RPMI7951 (cell line): ENCODE measurements at regions not wholly inside any gene's neighbourhood (a gene's known extent, or its start where the extent isn't known, plus 50 kb on each side); places are given as distances from the start of the nearest gene placed in this dataset.

Experiments used
- DNase-seq: peaks from one replicate; pipeline ENCODE4 v3.0.0-alpha.2; 2012; ENCODE audit warnings: low read depth

DNA sequence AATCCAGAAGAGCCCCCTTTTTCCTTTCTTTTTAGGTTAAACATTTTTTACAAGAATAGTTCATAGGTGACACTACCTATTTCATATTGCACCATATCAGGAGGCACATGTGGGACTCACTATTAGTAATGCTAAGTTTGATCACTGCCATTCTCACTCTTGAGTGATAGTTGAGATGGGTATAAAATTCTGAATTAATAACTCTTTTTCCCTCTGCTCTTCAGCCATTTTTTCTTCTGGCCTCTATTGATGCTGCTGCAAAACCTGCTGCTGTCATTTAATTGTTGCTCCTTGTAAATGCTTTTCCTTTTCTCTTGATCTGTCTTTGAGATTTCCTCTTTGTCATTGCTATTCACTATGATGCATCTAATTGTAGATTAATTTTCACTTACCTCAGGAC, 482.0 kb downstream of the MID1IP1 start:
- no peak for DNase-seq

DNA sequence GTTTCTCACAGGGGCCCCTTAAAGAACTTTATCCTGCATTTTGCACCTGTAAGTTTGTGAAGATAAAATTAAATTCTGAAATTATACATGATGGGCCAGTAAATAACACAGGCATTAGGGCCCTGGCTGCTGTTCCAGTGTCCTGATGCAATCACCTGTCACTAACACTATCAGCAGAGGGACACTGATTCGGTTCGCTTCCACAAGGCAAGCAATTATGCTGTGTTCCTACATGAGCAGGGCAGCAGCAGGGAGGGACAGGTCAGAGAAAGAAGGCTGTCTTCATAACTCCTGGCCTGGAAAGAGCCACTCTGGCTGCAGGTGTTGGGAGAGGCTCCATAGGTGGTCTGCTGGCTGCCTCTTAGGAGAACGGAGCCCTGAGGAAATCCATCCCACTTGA, 487.3 kb downstream of the MID1IP1 start:
- DNase-seq = no peak

DNA sequence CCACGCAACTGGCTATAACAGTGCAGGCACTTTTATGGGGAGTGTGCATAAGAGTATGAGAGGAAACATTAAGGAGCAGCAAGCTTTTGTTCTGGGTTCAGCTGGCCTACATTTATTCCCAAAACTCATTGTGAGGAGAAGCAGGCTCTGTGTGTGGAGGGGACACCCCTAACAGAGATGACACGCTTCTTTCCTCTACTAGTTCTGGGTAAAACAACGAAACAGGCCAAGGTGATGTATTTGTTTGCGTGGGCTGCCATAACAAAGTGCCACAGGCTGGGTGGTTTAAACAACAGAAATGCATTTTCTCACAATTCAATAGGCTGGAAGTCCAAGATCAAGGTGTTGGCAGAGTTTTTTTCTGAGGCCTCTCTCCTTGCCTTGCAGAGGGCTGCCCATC, 488.6 kb downstream of the MID1IP1 start:
- no peak for DNase-seq

GRCh38 chrX:39293203-39293602, 491.9 kb downstream of the MID1IP1 start:
- DNase-seq = no peak

GRCh38 chrX:39296472-39296871, 495.2 kb downstream of the MID1IP1 start:
- DNase-seq = no peak

GRCh38 chrX:39298821-39299220, 497.6 kb downstream of the MID1IP1 start:
- DNase-seq = no peak

DNA sequence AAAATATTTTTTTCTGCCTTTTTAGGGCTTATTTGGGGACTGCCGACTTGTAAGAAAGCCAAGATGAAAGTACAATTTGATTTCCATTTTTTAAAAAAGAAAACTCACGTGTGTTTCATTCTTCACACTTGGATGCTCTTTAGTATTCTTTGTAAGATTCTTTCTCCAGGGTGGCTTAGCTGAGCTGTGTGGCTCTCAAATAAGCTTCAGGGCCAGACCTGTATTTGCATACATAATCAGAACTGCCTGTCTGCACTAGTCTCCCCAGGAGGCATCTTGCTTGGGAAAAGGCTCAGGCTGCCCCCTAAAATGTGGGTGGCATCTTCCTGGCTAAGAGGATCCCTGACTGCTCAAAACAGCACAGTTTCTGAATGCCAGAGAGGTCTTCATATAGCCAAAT, 498.4 kb downstream of the MID1IP1 start:
- no peak for DNase-seq

DNA sequence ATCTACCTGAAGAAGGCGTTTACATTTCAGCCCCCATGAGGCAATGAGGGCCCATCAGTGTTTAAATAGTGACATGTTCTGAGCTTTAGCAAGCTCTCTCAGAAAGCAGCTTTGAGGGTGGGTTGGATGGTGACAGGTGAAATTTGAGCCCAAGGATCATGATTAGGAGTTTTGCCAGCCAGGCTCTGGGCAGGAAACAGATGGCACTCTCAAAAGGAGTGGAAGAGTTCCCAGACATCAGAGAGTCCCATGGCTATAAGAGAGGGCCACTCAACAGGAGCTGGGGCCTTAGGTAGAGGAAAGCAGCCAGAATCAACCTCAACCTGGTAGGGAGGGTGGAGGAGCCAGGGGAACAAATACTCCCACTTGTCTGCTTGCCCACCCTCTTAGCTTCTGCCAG, 499.8 kb downstream of the MID1IP1 start:
- no peak for DNase-seq

DNA sequence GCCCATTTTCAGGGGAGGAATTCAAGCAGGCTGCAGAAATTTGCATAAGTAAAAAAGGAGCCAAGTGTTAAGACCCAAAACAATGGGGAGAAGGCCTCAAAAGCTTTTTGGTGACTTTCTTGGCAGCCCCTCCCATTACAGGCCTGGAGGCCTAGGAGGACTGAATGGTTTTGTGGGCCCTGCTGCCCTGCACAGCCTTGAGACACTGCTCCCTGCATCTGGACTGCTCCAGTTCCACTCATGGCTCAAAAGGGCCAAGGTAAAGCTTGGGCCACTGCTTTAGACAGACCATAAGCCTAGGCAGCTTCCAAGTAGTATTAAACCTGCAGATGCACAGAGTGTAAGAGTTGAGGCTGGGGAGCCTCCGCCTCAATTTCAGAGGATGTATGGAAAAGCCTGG, 501.6 kb downstream of the MID1IP1 start:
- no peak for DNase-seq

GRCh38 chrX:39304746-39305145, 503.5 kb downstream of the MID1IP1 start:
- DNase-seq = no peak

DNA sequence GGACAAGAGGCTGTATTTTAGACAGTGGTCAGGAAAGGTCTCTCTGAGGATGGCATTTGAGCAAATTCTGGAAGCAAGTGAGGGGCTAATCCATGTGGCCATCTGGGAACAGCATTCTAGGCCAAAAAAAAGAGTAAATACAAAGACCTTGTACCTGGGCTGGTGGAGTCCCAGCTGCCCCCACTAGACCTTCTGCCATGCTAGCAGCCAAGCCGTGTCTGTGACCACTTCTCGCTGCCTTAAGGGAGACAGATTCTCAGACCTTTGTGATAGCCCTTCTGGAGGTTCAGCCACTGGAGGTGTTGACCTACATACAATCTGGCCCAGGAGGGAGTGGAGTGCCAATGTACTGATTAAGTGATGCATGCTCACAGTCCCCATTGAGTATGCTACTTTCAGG, 506.2 kb downstream of the MID1IP1 start:
- no peak for DNase-seq

- peak; percentile 88 for DNase-seq
Observed at GRCh38 chrX:39308126-39308525, 506.9 kb downstream of the MID1IP1 start.

DNA sequence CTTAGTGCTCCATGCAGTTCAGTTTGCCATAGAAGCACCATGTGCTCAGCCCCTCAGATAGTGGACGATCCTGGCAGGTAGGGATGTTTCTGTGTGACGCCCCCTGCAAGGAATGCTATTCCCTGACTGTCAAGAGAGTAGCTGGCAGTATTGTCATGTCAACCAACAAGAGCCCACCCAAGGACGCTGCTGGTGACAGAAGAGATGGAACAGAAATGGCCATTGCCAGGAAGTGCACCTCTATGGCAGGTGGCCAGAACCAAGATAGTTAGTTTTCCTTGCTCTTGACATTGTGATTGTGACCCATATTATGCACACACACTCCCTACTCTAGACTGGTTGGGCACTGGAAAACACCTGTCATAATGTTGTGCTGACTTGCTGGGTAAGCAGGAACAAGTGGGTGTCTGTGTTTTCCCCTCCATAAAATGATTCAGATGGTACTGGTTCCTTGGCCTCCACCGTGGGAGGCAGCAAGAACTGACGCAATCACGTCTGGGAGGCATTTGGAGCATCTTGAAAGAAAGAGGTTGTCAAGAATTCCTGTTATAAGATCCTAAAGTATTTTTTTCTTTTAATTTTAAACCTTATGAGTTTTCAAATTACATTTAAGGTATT, 507.9 kb downstream of the MID1IP1 start:
- peak; percentile 89 for DNase-seq

- peak; percentile 95 for DNase-seq
Observed at GRCh38 chrX:39309721-39310152, 508.5 kb downstream of the MID1IP1 start.

GRCh38 chrX:39310891-39311290, 509.6 kb downstream of the MID1IP1 start:
- no peak for DNase-seq

DNA sequence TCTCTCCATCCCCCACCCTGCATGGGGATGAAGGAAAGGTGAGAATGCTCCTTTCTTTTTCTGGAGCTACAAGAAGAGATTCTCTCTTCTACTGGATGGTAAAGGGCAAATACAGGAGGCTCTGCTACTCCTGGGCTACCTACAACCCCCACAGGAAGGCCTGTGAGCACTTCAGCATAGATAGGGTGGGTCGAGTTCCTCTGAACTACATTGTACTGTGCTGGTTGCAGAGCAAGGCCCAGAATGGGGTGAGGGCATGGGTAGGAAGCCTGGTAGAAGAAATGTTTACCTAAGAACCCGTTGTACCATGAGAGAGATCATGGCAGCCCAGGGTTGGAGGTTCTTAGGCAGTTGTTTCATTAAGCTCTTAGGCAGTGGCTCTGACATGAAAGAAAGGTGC, 510.4 kb downstream of the MID1IP1 start:
- DNase-seq = no peak

DNA sequence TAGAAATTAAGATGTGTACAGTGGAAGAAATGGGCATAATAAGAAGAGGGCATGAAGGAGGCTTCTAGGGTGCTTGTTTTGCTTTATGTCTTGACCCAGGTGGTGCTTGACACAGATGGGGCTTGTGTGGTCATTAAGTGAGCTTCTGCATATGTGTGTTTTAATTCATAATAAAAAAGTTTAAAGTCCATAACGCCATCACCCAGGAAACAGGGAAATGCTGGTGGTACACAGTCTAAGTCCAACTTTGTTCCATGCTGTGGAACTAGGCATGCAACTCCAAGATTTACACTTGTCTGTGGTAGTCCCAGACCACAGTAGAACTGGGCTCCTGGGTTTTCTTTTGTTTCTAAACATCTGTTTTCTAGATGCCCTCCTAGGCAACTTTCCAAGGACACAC, 511.9 kb downstream of the MID1IP1 start:
- DNase-seq = no peak

GRCh38 chrX:39318506-39319343, 517.5 kb downstream of the MID1IP1 start:
- no peak for DNase-seq

DNA sequence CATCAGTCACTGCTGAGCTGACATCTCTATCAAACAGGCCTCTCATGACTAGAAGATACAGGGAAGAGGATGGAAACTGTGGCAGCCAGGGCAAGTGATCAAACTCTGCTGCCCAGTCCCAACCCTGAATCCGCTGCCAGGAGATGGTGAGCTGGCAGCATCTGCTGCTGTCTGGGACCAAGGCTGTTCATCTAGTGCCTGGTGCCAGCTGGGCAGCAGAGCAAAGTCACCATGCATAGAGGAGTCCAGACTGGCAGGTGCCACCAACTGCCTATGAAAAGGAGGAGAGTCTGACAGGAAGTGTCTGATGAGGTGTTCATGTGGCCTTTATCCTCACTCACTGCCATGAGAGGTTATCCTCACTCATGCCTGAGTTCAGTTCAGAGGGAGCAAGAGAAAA, 518.9 kb downstream of the MID1IP1 start:
- DNase-seq = no peak

- DNase-seq = no peak
Observed at GRCh38 chrX:39322496-39322895, 521.2 kb downstream of the MID1IP1 start.

DNA sequence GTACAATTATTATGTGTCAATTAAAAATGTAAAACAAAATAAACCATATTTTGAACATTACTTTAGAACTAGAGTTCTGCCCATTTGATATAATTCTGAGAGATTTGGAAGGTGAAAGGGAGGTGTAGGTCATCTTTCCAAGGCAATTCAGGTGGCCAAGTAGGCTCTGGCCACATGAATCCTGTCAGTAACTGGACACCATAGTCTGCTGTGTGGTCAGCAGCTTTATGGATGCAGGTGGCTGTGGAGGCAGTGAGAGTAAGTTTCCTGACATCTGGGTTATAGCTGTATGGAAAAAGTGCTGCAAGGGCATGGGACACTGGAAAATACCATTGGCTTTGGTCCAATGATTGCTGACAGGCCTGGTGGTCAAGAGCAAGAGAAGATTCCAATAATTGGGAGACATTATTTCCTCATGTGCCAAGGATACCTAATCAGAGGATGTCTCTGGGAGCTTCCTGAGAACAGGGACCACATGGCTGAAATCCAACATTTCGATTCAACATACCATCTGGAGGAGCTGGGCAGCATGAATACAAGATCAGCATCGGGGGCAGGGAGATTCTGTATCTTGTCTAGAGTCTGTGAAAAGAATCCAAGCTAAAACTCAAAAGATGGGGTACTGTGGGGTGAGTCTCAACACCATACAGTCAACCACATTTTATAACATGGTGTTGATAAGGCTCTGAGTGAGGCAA, 523.1 kb downstream of the MID1IP1 start:
- DNase-seq = peak; percentile 47

DNA sequence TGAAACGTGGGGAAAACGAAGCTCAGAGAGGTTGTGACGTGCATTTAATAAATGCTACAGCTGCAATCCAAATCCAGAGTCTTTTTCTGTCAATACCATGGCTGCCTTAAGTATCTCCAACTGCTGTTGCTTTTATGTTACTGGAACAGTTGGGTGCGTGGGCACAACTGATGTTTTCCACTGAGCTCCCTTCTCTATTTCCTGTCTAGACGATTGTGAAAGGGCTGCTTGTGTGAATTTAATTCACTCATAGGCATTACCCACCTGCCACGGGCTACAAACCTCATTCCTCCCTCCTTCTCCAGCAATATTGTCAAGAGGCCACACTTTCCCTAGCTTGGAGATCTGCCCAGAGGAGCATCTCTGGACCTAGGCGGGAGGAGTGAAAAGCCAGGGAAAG, 526.0 kb downstream of the MID1IP1 start:
- DNase-seq = no peak

GRCh38 chrX:39327705-39328104, 526.4 kb downstream of the MID1IP1 start:
- no peak for DNase-seq
